NCI-H2196 (cell line): ENCODE measurements at regions not wholly inside any gene's neighbourhood (a gene's known extent, or its start where the extent isn't known, plus 50 kb on each side); places are given as distances from the start of the nearest gene placed in this dataset.

ENCODE experiments used
- DNase-seq: peaks from one replicate; lab custom pipeline; 2025; ENCODE audit not compliant: unreplicated experiment; lab: John Stamatoyannopoulos, UW

- DNase-seq: no peak
Measured at GRCh38 chr1:239725933-239726332, 339.6 kb downstream of the CHRM3 start.

GRCh38 chr1:239730378-239730777 lies 344.0 kb downstream of the CHRM3 start:
- DNase-seq: no peak

GRCh38 chr1:239731082-239731748 lies 344.8 kb downstream of the CHRM3 start:
- DNase-seq: no peak

DNA sequence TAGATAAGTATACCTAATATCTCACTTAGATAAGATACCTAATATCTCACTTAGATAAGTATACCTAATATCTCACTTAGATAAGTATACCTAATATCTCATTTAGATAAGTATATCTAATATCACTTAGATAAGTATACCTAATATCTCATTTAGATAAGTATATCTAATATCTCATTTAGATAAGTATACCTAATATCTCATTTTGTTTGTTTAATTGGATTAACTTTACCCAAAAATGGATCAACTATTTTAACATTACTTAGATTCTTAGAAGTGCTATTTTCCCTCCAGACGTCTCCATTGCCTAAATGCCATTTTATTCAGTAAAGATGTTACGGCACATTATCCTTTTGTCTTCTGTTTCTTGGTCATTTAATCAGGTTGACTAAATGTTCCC lies 346.4 kb downstream of the CHRM3 start:
- DNase-seq: no peak

DNA sequence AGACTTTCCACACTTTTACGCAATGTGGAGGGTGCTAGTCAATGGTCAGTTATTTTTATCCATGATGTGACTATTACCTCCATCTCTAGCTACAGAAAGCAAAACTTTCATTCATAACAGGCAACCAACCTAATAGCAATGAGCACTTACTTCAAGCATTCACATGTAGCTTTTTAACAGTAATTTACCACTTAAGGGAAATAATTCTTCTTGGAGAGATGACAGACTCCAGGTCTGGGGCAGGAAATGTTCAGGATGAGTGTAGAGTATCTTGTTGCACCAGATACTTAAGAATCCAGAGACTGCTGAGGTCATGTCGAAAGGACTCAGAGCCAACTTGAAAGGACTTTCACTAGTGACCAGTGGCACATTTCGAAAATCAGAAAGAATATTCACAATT lies 347.6 kb downstream of the CHRM3 start:
- DNase-seq: no peak

DNA sequence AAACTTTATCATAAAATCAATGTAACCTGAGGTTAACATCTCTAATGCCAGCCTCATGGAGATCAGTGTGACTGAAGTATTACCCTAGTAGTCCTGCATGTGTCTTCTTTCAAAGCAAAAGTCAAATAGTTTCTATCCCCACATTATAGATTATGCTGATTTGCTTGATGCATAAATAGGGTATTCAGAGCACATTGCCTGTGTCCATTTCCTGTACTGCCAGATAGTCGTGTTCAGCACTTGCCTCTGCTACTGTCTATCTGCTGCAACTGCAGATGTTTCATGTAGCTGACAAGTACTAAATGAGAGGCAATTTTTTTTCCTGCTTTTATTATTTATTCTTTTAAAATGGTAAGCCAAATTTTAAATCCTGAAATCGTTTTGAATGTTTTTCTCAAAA lies 348.7 kb downstream of the CHRM3 start:
- DNase-seq: no peak

- no peak for DNase-seq
Measured at GRCh38 chr1:239736479-239736878, 350.1 kb downstream of the CHRM3 start.

DNA sequence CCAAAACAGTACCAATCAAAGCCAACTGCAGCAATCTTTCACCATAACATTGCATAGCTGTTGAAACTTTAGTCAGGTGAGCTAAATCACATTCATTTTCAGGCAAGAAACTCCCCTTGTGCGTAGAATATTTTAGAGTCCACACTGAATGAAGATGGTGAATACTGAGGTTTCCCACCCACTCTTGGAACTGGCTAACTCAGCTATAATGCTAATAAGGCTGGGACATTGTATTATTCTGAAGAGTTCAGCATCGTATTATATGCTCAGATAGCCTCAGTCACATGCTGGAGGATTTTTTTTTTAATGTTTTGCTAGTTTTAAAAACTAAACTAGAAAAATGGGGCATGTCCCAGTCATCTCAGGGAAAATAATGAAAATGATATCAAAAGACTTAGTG lies 352.3 kb upstream of the FMN2 start:
- no peak for DNase-seq

DNA sequence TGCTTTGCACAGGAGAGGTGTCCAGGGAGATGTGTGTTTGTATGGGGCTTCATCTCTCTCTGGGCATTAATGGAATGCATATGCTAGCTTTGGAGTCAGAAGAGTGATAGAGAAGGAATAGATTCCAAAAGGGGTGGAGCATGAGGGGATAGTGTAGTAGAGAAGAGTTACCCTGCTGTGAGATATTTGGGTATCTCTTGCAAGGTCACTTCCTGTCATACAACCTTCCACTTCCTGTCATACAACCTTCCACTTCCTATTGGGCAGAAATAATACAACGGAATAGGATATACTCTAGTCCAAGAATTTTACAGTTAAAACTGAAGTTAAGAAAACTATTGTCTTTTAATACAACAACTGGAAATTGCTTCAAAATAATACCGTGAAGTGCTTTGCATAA lies 351.8 kb upstream of the FMN2 start:
- DNase-seq: no peak

- DNase-seq: no peak
Measured at GRCh38 chr1:239742416-239743109, 349.1 kb upstream of the FMN2 start.

DNA sequence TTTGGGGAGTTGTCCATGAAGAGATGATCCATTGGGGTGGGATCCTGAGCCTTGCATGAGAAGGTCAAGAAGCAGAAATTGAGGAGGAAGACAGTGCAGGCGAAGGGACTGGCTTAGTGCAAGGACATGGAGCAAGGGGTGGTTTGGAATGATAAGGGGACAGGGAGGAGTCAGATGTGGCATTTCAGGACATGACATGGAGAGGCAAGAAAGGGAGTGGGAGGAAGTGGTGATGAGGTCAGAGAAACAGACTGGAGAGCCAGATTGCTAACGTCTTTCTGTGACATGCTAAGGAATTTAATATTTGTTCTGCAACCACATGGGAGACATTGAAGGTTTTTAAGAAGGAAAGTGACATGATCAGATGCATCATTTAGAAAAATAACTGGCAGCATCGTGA lies 346.8 kb upstream of the FMN2 start:
- DNase-seq: no peak

DNA sequence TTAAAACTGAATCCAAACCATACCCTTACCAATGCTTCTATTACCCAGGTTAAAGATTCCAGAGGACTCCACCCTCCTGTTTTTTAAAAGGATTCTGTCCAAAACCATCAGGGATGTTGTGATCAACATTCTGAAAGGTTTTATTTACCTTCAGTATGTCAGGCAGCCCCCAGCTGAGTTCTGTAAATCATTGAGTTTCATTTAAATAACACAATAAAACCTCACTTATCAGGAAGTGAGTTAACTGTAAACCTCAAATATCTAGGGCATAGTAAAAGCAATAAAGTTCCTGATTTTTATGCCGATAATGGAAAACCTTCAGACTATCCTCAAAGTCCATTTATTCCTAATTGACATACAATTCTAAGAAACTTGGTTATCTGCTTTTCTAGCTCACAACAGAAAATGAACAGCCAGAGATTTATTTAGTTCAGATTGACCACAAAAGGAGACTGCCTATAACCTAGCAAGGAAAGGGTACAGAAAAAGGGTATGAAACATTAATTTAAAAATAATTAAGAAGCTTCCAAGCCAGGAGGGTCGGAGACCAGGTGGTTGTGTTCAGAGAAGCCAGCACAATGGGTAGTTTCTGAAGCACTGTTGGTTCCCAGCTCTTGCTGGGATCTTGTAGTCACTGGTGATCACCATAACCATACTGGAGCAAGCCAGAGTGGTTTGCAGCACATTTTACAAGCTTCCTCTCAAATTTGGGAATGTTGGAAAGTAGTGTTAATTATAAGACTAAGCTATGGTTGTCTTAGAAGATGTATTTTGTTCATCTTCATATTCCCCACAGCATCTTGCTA lies 336.4 kb upstream of the FMN2 start:
- DNase-seq: no peak

GRCh38 chr1:239757716-239758115 lies 334.0 kb upstream of the FMN2 start:
- no peak for DNase-seq

- DNase-seq: no peak
Measured at GRCh38 chr1:239758756-239759155, 332.9 kb upstream of the FMN2 start.

DNA sequence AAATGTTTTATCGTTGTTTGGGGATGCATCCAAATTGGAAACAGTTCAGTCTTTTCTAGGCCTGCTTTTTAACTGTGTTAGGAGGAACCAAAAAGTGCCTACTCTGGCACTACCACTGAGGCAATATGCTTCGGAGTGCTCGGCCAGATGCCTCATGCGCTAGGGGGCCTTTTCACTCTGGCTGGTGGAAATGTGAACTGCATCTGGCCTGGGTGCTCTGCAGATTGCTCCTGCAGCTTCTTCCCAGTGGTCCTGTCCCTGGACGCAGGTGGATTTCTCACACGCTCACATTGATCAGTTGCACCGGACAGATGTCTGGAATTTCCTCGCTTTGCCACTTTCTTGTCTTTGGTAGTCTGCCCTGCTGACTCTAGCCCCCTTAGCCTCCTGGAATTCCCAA lies 330.2 kb upstream of the FMN2 start:
- no peak for DNase-seq

DNA sequence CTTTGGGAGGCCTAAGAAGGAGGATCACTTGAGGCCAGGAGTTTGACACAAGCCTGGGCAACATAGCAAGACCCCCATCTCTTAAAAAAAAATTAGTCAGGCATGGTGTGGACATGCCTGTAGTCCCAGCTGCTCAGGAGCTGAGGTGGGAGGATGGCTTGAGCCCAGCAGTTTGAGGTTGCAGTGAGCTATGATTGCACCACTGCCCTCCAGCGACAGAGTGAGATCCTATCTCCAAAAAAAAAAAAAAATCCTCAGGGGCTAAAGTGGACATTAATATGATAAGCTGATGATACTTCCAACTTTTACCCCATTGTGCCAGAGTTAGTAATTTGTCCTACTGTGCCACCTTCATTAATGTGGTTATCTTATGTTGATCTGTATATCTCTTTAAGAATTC lies 327.8 kb upstream of the FMN2 start:
- no peak for DNase-seq

- no peak for DNase-seq
Measured at GRCh38 chr1:239764546-239764945, 327.1 kb upstream of the FMN2 start.

DNA sequence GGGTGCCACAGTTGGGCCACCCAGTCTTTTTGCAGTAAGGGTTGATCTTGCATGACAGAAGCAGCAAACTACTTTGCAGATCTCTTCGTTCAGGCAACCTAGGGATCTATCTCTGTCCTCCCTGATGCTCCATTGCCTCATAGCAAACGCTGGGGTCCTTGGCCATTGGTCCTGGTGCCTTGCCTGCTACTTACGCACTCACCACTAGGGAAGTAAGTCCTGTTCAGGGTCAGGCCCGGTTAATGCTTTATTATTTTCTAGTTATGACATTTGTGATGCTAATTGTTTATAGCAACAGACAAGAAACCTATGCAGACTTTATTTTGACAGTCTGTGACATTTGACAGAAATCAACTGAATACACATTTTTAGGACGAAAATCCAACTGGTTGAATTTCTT lies 326.5 kb upstream of the FMN2 start:
- no peak for DNase-seq

DNA sequence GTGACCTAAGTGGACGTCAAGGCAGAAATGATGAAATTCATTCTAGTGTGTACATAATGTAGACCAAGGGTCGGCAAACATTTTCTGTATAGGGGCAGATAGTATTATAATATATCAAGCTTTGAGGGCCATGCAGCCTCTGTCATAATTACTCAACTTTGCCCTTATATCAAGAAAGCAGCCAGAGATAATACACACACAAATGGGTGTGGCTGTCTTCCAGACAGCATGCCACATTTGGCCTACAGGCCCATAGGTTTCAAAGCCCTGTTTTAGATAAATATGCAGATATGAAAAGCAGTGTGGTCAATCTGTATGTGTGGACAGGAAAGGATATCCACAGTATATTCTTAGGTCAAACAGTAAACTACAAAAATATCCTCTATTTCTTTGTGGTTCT lies 320.1 kb upstream of the FMN2 start:
- DNase-seq: no peak

DNA sequence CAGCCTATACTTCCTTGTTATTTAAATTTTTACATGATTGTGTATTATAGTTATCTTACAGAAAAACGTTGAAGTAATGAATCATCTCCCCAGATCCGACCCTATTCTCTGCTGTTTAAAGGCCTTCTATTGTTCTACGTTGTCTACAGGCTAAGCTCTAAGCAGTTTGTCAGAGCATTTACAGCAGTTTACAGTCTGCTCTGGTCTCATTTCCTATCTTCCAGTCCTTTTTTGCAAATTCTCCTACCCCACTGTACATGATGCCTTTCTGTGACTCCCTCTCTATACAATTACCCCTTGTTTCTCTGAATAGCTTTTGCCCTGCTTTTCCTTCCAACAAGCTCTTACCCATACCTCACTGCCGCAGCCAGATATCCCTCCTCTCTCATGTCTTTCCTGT lies 319.2 kb upstream of the FMN2 start:
- no peak for DNase-seq

- DNase-seq: no peak
Measured at GRCh38 chr1:239775466-239775865, 316.2 kb upstream of the FMN2 start.

- DNase-seq: no peak
Measured at GRCh38 chr1:239778208-239778813, 313.4 kb upstream of the FMN2 start.
